ENCODE measurements at regions not wholly inside any gene's neighbourhood (a gene's known extent, or its start where the extent isn't known, plus 50 kb on each side); places are given as distances from the start of the nearest gene placed in this dataset.
A peak's percentile ranks its signal among the peaks of the same experiment; 100 is the strongest.

GRCh38 chrX:144494074-144494473 is 610.2 kb downstream of the UBE2NL start:
- TF ChIP-seq CTCF (IDR thresholded peaks at IDR 0.05) (no peak), ZFX (IDR thresholded peaks at IDR 0.05; ENCODE audit: borderline replicate concordance) (no peak)
- no peak overlapping the region for H3K27ac ChIP-seq

- TF ChIP-seq CTCF (IDR thresholded peaks at IDR 0.05), result no peak
- TF ChIP-seq ZFX (IDR thresholded peaks at IDR 0.05; ENCODE audit: borderline replicate concordance), result no peak
- no peak overlapping the region for H3K27ac ChIP-seq
These were observed 648.0 kb downstream of the UBE2NL start for GRCh38 chrX:144531877-144532276.

DNA sequence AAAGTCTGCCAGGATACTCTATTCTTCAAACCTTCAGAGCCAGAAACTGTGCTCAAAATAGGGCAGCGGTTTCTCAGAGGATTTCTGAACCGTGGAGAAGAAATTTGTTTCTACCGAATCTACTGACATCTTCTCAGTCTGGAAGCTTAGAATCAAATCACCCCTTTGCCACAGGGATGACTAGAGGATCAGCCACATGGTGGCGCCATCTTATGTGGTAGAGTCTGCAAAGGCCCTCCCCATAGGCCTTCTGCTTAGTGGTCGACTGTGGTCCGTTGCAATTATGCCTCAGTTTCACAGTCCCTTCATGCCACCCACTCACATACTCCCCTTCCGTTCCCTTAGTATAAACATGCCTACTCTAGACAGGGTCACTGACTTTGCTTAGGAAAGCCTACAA is 680.7 kb upstream of the SPANXN1 start:
- TF ChIP-seq ZFX (IDR thresholded peaks at IDR 0.05; ENCODE audit: borderline replicate concordance), result no peak
- peak; percentile 16; the same call in 1 of the 2 replicates for TF ChIP-seq CTCF (IDR thresholded peaks at IDR 0.05)
- no peak overlapping the region for H3K27ac ChIP-seq

DNA sequence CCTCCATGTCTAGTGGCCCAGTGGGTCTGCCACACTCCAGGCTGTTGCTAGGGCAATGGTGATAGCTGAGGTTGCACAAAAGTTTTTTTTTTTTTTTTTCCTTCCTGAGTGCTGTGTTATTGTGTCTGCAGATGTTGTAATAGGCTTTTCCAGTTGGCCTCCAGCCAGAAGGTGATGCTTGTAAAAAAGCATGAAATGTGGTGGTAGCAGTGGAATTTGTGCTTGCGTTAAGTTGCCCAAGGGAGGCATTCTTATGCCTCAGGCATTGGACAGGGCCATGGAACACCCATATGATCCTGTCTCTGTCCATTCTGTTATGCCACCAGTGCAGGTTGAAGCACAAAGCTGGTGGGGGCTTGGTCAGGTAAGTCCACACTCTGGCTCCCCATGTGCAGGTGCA is 660.5 kb upstream of the SPANXN1 start:
- H3K27ac ChIP-seq, result no peak overlapping the region
- TF ChIP-seq ZFX (IDR thresholded peaks at IDR 0.05; ENCODE audit: borderline replicate concordance) (no peak), CTCF (IDR thresholded peaks at IDR 0.05) (no peak)

DNA sequence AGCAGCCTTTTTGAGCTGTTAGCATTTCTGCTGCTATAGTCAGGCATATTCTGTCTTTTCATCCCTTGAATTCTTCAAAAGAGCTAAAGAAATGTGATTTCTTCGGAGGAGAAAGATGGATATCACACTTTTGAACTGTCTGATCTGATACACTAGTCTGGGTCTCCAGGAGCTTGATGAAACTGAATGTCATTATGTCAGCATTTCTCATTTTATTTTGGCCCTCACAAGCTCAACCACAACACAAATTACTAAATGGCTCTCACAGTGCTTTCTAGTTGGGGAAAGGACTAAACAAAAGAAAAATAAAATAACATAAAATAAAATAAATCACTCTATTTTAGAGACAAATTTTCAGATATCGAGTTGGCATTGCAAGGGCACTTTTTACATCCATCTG is 655.3 kb upstream of the SPANXN1 start:
- no peak overlapping the region for H3K27ac ChIP-seq
- no peak for TF ChIP-seq ZFX (IDR thresholded peaks at IDR 0.05; ENCODE audit: borderline replicate concordance)
- no peak for TF ChIP-seq CTCF (IDR thresholded peaks at IDR 0.05)

DNA sequence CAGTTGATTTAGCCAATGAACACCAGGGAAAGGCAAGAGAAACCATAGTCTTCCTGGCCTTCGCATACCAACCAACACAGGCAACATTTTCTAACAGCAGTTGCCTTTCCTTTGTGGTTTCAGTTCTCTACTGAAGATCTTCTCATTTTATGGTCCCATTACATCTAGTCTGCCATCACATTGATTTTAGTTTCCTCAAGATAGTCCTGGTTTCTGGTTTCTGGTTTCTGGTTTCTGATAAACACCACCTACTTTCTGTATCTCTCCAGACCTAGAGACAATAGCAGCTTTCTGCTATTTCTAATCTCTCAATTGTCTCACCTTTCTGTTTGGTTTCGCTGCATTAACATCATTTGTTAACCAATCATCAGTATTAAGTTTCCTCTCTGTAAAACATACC is 646.3 kb upstream of the SPANXN1 start:
- H3K27ac ChIP-seq, result no peak overlapping the region
- TF ChIP-seq CTCF (IDR thresholded peaks at IDR 0.05) (no peak), ZFX (IDR thresholded peaks at IDR 0.05; ENCODE audit: borderline replicate concordance) (no peak)

GRCh38 chrX:144612076-144612475 is 635.2 kb upstream of the SPANXN1 start:
- no peak for TF ChIP-seq CTCF (IDR thresholded peaks at IDR 0.05)
- TF ChIP-seq ZFX (IDR thresholded peaks at IDR 0.05; ENCODE audit: borderline replicate concordance), result no peak
- H3K27ac ChIP-seq, result no peak overlapping the region

Measured in 22Rv1 (cell line).